Liver (tissue), 8 donors: ENCODE measurements at regions not wholly inside any gene's neighbourhood (a gene's known extent, or its start where the extent isn't known, plus 50 kb on each side); places are given as distances from the start of the nearest gene placed in this dataset.

Experiments used
- DNase-seq: peaks from one replicate; pipeline ENCODE4 v3.0.0-alpha.2; 2017; ENCODE audit warnings: low spot score
- H3K27ac ChIP-seq, 2 donors: one replicate each; pipeline ENCODE4 v1.7.0; 2013; ENCODE audit warnings: inconsistent platforms in 2 of 2, low read length in 2 of 2, control low read depth in 1 of 2, low read depth in 1 of 2, mild to moderate bottlenecking in 1 of 2
- H3K27me3 ChIP-seq, 4 donors: one replicate each; pipeline versions ENCODE4 v1.6.1 to v1.7.0; 2013; ENCODE audit warnings: low read length in 3 of 4, inconsistent platforms in 1 of 4, mild to moderate bottlenecking in 1 of 4, moderate library complexity in 1 of 4; ENCODE audit not compliant: control insufficient read depth in 4 of 4, insufficient read depth in 4 of 4
- H3K36me3 ChIP-seq, 4 donors: one replicate each; pipeline versions ENCODE4 v1.6.1 to v1.7.0; 2013; ENCODE audit warnings: low read length in 3 of 4, mild to moderate bottlenecking in 3 of 4, low read depth in 1 of 4, moderate library complexity in 1 of 4; ENCODE audit not compliant: control insufficient read depth in 4 of 4, insufficient read depth in 3 of 4
- H3K4me1 ChIP-seq, 4 donors: one replicate each; pipeline versions ENCODE4 v1.6.1 to v1.7.0; 2013; ENCODE audit warnings: low read length in 3 of 4, mild to moderate bottlenecking in 3 of 4, moderate library complexity in 1 of 4; ENCODE audit not compliant: control insufficient read depth in 4 of 4, insufficient read depth in 4 of 4
- H3K4me3 ChIP-seq, 3 donors: one replicate each; pipeline versions ENCODE4 v1.6.1 to v1.7.0; 2013; ENCODE audit warnings: low read length in 3 of 3, control low read depth in 1 of 3, low read depth in 1 of 3, mild to moderate bottlenecking in 1 of 3
- H3K9ac ChIP-seq, 2 donors: one replicate each; pipeline ENCODE4 v1.7.0; 2013; ENCODE audit warnings: low read length in 2 of 2, mild to moderate bottlenecking in 2 of 2, moderate library complexity in 2 of 2, control low read depth in 1 of 2, low read depth in 1 of 2
- H3K9me3 ChIP-seq, 4 donors: one replicate each; pipeline versions ENCODE4 v1.6.1 to v1.7.0; 2013; ENCODE audit warnings: low read length in 3 of 4; ENCODE audit not compliant: control insufficient read depth in 4 of 4
- ATF3 ChIP-seq: IDR thresholded peaks from 2 replicates; pipeline ENCODE4 v1.6.1; 2016; ENCODE audit warnings: antibody characterized with exemption
- CTCF ChIP-seq: fragments of 150-350 bp; IDR thresholded peaks from 2 replicates; pipeline ENCODE4 v1.5.1; 2017; ENCODE audit warnings: improper control_type of control experiment, low read depth, low read length; ENCODE audit not compliant: missing input control
- EGR1 ChIP-seq, 2 donors: IDR thresholded peaks; 2 replicates each; pipeline ENCODE4 v1.6.1; 2016 to 2018; ENCODE audit warnings: antibody characterized with exemption in 2 of 2, low read depth in 2 of 2
- FOXA1 ChIP-seq: IDR thresholded peaks from 2 replicates; pipeline ENCODE4 v1.6.1; 2016; ENCODE audit warnings: antibody characterized with exemption
- FOXA2 ChIP-seq: IDR thresholded peaks from 2 replicates; pipeline ENCODE4 v1.6.1; 2016; ENCODE audit warnings: antibody characterized with exemption
- GABPA ChIP-seq, 2 donors: IDR thresholded peaks in 1 of 2; conservative IDR thresholded peaks in 1 of 2; 2 replicates each; pipeline ENCODE4 v1.6.1; 2016; ENCODE audit warnings: antibody characterized with exemption in 2 of 2, mild to moderate bottlenecking in 1 of 2, moderate library complexity in 1 of 2
- HNF4A ChIP-seq, 2 donors: conservative IDR thresholded peaks; 2 replicates each; pipeline ENCODE4 v1.6.1; 2016; ENCODE audit warnings: antibody characterized with exemption in 2 of 2, mild to moderate bottlenecking in 2 of 2
- HNF4G ChIP-seq: IDR thresholded peaks from 2 replicates; pipeline ENCODE4 v1.6.1; 2016; ENCODE audit warnings: antibody characterized with exemption
- JUND ChIP-seq, 2 donors: IDR thresholded peaks; 2 replicates each; pipeline ENCODE4 v1.6.1; 2016; ENCODE audit warnings: antibody characterized with exemption in 2 of 2
- MAX ChIP-seq: IDR thresholded peaks from 2 replicates; pipeline ENCODE4 v1.6.1; 2016; ENCODE audit warnings: antibody characterized with exemption
- NR2F2 ChIP-seq: IDR thresholded peaks from 2 replicates; pipeline ENCODE4 v1.6.1; 2016; ENCODE audit warnings: antibody characterized with exemption
- RAD21 ChIP-seq, 2 donors: IDR thresholded peaks; 2 replicates each; pipeline ENCODE4 v1.6.1; 2016; ENCODE audit warnings: antibody characterized with exemption in 2 of 2, mild to moderate bottlenecking in 2 of 2
- REST ChIP-seq: IDR thresholded peaks from 2 replicates; pipeline ENCODE4 v1.6.1; 2016; ENCODE audit warnings: antibody characterized with exemption, mild to moderate bottlenecking
- RXRA ChIP-seq, 2 donors: IDR thresholded peaks; 2 replicates each; pipeline ENCODE4 v1.6.1; 2017 to 2018; ENCODE audit warnings: antibody characterized with exemption in 2 of 2, mild to moderate bottlenecking in 1 of 2
- SP1 ChIP-seq: IDR thresholded peaks from 2 replicates; pipeline ENCODE4 v1.6.1; 2018; ENCODE audit warnings: antibody characterized with exemption, mild to moderate bottlenecking
- YY1 ChIP-seq: IDR thresholded peaks from 2 replicates; pipeline ENCODE4 v1.6.1; 2016; ENCODE audit warnings: antibody characterized with exemption, mild to moderate bottlenecking
- ZBTB33 ChIP-seq: IDR thresholded peaks from 2 replicates; pipeline ENCODE4 v1.6.1; 2016; ENCODE audit warnings: antibody characterized with exemption
- WGBS: extraction: QIAGEN DNeasy Blood & Tissue Kit; methylation state at CpG from one replicate; pipeline ENCODE4 v1.1.7; 2013; 5-methylcytosine and 5-hydroxymethylcytosine counted together
- donor health status: healthy.
- donor health status: healthy.
- donor health status: healthy.
- donor health status: healthy.
- donor health status: healthy.

- H3K9me3 ChIP-seq = peaks cover 0 to 5% (median 2%) of the 10 kb centered on the region in 4 donors
- H3K27me3 ChIP-seq = no peaks in the 10 kb centered on the region
- no peak for TF ChIP-seq FOXA1
- no peak for TF ChIP-seq YY1
- TF ChIP-seq RXRA (IDR thresholded peaks at IDR 0.05) = no peak
- no peak for TF ChIP-seq HNF4A (conservative IDR thresholded peaks at IDR 0.05)
- no peak for TF ChIP-seq MAX
- TF ChIP-seq EGR1 (IDR thresholded peaks at IDR 0.05; ENCODE audit: low read depth in 2 of 2) = no peak
- TF ChIP-seq JUND (IDR thresholded peaks at IDR 0.05) = no peak
- TF ChIP-seq ZBTB33 = no peak
- TF ChIP-seq SP1 = no peak
- no peak for TF ChIP-seq CTCF
- no peak for TF ChIP-seq HNF4G
- TF ChIP-seq NR2F2 = no peak
- no peak for TF ChIP-seq GABPA (IDR thresholded peaks at IDR 0.05 in 1 of 2, conservative IDR thresholded peaks at IDR 0.05 in 1 of 2)
- TF ChIP-seq ATF3 = no peak
- TF ChIP-seq RAD21 (IDR thresholded peaks at IDR 0.05) = no peak
- no peak overlapping the region for H3K9ac ChIP-seq
- H3K4me3 ChIP-seq = no peak overlapping the region
- no peak for DNase-seq
- H3K4me1 ChIP-seq = no peaks in the 10 kb centered on the region
- no peaks in the 10 kb centered on the region for H3K36me3 ChIP-seq
- no peak overlapping the region for H3K27ac ChIP-seq
- 82% methylated on average over 4 of the region's 4 CpGs for WGBS
These were observed 311.6 kb upstream of the GRM7 start for GRCh38 chr3:6549296-6549695.

- H3K9ac ChIP-seq = no peak overlapping the region
- peaks cover 0 to 4% (median 2%) of the 10 kb centered on the region in 4 donors for H3K9me3 ChIP-seq
- no peak for DNase-seq
- H3K36me3 ChIP-seq = no peaks in the 10 kb centered on the region
- TF ChIP-seq CTCF = no peak
- TF ChIP-seq HNF4G = no peak
- TF ChIP-seq SP1 = no peak
- no peak for TF ChIP-seq RXRA (IDR thresholded peaks at IDR 0.05)
- no peak for TF ChIP-seq REST
- no peak for TF ChIP-seq HNF4A (conservative IDR thresholded peaks at IDR 0.05)
- no peak for TF ChIP-seq FOXA2
- TF ChIP-seq JUND (IDR thresholded peaks at IDR 0.05) = no peak
- TF ChIP-seq ATF3 = no peak
- H3K4me1 ChIP-seq = no peaks in the 10 kb centered on the region
- H3K27ac ChIP-seq = no peak overlapping the region
- WGBS = 54% methylated on average over 2 of the region's 2 CpGs
- no peak overlapping the region for H3K4me3 ChIP-seq
- H3K27me3 ChIP-seq = no peaks in the 10 kb centered on the region
These were observed 309.8 kb upstream of the GRM7 start for GRCh38 chr3:6551165-6551564.
